IMR-90 (cell line): ENCODE measurements at regions not wholly inside any gene's neighbourhood (a gene's known extent, or its start where the extent isn't known, plus 50 kb on each side); places are given as distances from the start of the nearest gene placed in this dataset.

Experiments
- CEBPB ChIP-seq: IDR thresholded peaks from 2 replicates; pipeline ENCODE4 v1.6.1; 2012; ENCODE audit warnings: low read depth, low read length, improper control_type of control experiment
- MAFK ChIP-seq: IDR thresholded peaks from 2 replicates; pipeline ENCODE4 v1.6.1; 2012; ENCODE audit warnings: low read depth, low read length, improper control_type of control experiment
- POLR2A ChIP-seq: IDR thresholded peaks from 2 replicates; pipeline ENCODE4 v1.6.1; 2012; ENCODE audit warnings: mild to moderate bottlenecking, low read depth, low read length
- RAD21 ChIP-seq: IDR thresholded peaks from 2 replicates; pipeline ENCODE4 v1.6.1; 2012; ENCODE audit warnings: low read length, improper control_type of control experiment
- RCOR1 ChIP-seq: IDR thresholded peaks from 2 replicates; pipeline ENCODE4 v1.6.1; 2012; ENCODE audit warnings: mild to moderate bottlenecking, low read length, improper control_type of control experiment; ENCODE audit not compliant: insufficient replicate concordance
- SMC3 ChIP-seq: fragments of 150-350 bp; IDR thresholded peaks from 2 replicates; pipeline ENCODE4 v1.6.1; 2016; ENCODE audit warnings: low read depth, mild to moderate bottlenecking, antibody characterized with exemption, low read length, moderate library complexity
- TF ChIP-seq, protein P1 (sequence below): conservative IDR thresholded peaks from 2 replicates; pipeline ENCODE4 v1.5.1; 2012; ENCODE audit warnings: mild to moderate bottlenecking, low read depth, low read length, improper control_type of control experiment
- TF ChIP-seq, protein P2 (sequence below): fragments of 150-350 bp; IDR thresholded peaks from 2 replicates; pipeline ENCODE4 v1.6.1; 2017; ENCODE audit warnings: mild to moderate bottlenecking, antibody characterized with exemption, low read length, low read depth

- TF ChIP-seq, protein P1, sequence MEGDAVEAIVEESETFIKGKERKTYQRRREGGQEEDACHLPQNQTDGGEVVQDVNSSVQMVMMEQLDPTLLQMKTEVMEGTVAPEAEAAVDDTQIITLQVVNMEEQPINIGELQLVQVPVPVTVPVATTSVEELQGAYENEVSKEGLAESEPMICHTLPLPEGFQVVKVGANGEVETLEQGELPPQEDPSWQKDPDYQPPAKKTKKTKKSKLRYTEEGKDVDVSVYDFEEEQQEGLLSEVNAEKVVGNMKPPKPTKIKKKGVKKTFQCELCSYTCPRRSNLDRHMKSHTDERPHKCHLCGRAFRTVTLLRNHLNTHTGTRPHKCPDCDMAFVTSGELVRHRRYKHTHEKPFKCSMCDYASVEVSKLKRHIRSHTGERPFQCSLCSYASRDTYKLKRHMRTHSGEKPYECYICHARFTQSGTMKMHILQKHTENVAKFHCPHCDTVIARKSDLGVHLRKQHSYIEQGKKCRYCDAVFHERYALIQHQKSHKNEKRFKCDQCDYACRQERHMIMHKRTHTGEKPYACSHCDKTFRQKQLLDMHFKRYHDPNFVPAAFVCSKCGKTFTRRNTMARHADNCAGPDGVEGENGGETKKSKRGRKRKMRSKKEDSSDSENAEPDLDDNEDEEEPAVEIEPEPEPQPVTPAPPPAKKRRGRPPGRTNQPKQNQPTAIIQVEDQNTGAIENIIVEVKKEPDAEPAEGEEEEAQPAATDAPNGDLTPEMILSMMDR = peak; percentile 24; the same call in 1 of the 2 replicates
- no peak for TF ChIP-seq MAFK
- TF ChIP-seq RAD21 = peak; percentile 41
- no peak for TF ChIP-seq CEBPB
- TF ChIP-seq, protein P2, sequence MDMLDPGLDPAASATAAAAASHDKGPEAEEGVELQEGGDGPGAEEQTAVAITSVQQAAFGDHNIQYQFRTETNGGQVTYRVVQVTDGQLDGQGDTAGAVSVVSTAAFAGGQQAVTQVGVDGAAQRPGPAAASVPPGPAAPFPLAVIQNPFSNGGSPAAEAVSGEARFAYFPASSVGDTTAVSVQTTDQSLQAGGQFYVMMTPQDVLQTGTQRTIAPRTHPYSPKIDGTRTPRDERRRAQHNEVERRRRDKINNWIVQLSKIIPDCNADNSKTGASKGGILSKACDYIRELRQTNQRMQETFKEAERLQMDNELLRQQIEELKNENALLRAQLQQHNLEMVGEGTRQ = no peak
- TF ChIP-seq RCOR1 = no peak
- no peak for TF ChIP-seq SMC3
- no peak for TF ChIP-seq POLR2A
Measured at GRCh38 chr13:74794582-74794981, 660.4 kb upstream of the KLF12 start.
